Activated naive CD8-positive, alpha-beta T cell (primary cell): ENCODE measurements at regions not wholly inside any gene's neighbourhood (a gene's known extent, or its start where the extent isn't known, plus 50 kb on each side); places are given as distances from the start of the nearest gene placed in this dataset.

ENCODE experiments used
- H3K27ac Mint-ChIP-seq: one replicate; pipeline ENCODE4 v1.8.0; 2021; ENCODE audit warnings: mixed read lengths
- H3K27me3 Mint-ChIP-seq: one replicate; pipeline ENCODE4 v1.8.0; 2021; ENCODE audit warnings: mixed read lengths
- H3K36me3 Mint-ChIP-seq: one replicate; pipeline ENCODE4 v1.8.0; 2021; ENCODE audit warnings: mixed read lengths
- H3K4me1 Mint-ChIP-seq: one replicate; pipeline ENCODE4 v1.8.0; 2021; ENCODE audit warnings: low read depth, mixed read lengths
- H3K4me3 Mint-ChIP-seq: one replicate; pipeline ENCODE4 v1.8.0; 2021; ENCODE audit warnings: mild to moderate bottlenecking, mixed read lengths
- H3K9me3 Mint-ChIP-seq: one replicate; pipeline ENCODE4 v1.8.0; 2021; ENCODE audit warnings: low read depth, mixed read lengths

DNA sequence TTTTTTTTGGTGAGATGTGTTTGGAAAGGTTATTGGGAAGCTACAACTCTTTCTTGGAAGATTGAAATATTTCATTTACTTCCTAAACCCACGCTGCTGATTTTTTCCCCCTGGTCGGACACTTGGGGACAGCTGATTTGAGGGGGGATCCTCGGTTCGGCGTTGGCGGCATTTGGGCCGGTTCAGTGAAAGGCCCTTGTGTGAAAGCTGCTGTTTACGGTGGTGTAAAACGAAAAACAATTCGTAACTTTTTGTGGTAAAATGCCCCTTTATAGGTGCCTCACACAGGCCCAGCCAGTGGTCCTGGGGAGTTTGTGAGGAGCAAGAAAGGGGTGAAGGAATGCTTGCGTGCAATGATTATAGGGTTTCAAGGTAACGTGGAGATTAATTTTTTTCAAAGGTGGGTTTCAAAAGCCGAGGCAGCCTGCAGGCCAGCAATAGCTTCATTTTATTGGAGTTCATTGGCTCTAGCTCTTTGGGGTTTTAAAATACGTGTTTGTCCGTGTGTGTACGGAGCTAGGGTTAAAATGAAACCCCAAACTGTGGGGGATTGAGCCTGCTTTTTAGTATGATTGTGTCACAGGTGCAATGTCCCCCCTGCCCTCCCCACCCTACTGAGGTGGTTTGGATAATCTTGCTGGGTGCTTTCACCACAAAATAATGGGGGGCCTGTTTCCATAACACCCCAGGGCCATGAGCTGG is 77.2 kb upstream of the PPARA start:
- Mint-ChIP-seq H3K27ac (no peak overlapping the region), H3K4me1 (peaks cover 43% of the 10 kb centered on the region), H3K36me3 (no peaks in the 10 kb centered on the region), H3K4me3 (peak overlapping the region; percentile 84), H3K27me3 (no peaks in the 10 kb centered on the region), H3K9me3 (no peaks in the 10 kb centered on the region)

DNA sequence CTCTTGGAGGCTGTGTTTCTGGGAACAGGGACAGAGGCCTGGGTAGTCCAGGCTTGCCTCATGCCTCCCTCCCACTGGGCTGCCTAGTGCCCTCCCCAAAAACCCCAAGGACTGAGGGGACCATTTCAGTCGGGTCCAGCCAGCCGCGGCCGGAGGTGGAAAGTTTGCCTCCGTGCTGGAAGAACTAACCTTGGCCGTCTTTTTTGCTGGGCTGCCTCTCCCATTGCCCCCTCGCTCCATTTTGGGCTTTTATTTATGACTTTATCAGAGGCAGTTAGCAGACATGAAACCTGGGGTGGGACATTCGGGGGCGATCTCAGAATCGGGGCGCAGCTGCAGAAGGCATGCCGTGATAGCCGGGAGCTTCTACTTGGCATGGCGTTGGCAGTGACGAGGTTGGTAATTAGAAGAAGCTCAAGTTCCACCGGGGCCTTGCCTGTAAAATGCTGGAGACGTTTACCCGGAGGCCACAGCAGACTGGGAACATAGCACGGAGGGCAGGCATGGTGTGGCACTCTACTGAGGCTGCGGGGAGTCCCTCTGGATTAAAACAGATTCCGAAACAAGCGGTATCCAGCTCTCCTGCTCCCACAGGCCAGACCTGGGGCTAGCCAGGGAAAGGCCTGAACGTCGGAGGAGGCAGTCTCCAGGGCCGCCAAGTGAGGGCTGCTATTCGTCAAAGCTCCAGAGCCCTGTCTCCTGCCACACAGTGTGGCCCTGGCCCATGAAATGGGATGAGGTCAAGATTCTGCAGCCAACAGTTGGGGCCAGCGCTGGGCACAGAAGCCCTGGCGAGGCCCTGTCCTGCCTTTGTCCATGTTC is 76.4 kb upstream of the PPARA start:
- Mint-ChIP-seq H3K4me1 (peaks cover 38% of the 10 kb centered on the region), H3K4me3 (peak overlapping the region; percentile 13), H3K9me3 (no peaks in the 10 kb centered on the region)

DNA sequence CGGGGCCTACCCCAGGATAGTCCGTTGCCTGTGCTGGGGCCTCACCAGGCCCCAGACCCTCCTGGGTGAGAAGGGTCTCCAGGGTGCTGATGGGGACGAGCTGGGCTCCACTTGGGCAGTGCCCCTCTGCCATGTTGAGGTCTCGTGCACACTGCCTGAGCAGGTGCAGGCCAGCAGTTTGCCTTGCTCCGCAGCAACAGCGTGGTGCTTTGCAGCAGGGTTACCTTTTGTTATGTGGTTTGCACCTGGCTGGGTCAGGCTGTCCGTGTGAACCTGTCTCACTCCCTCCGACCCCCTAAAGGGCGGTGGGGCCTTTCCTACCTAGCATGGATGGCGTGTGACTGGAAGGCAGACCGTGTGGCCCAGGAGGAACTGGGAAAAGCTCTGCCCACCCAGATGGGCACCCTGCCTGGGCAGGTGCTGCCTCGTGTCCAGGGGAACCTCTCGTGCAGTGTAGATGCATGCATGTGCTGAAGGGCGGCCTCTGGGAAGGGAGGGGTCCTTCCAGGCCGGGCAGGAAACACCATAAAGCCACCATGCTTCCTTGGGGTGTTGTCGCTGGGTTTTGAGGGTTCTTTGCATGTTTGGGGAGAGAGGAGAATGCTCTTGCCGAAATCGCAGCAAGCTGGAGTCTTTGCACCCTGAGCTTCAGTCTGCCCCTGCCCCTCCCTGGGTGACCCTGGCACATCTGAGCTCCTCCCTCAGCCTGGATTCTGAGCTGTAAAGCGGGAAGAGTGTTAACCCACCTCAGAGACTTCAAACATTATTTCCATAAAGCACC is 75.4 kb upstream of the PPARA start:
- Mint-ChIP-seq H3K36me3 (no peaks in the 10 kb centered on the region), H3K9me3 (no peaks in the 10 kb centered on the region), H3K4me1 (peaks cover 28% of the 10 kb centered on the region), H3K27ac (no peak overlapping the region), H3K27me3 (no peaks in the 10 kb centered on the region), H3K4me3 (no peak overlapping the region)

More for the DNA sequence above, 76.4 kb upstream of the PPARA start:
- Mint-ChIP-seq H3K27ac (no peak overlapping the region), H3K27me3 (no peaks in the 10 kb centered on the region), H3K36me3 (no peaks in the 10 kb centered on the region)

DNA sequence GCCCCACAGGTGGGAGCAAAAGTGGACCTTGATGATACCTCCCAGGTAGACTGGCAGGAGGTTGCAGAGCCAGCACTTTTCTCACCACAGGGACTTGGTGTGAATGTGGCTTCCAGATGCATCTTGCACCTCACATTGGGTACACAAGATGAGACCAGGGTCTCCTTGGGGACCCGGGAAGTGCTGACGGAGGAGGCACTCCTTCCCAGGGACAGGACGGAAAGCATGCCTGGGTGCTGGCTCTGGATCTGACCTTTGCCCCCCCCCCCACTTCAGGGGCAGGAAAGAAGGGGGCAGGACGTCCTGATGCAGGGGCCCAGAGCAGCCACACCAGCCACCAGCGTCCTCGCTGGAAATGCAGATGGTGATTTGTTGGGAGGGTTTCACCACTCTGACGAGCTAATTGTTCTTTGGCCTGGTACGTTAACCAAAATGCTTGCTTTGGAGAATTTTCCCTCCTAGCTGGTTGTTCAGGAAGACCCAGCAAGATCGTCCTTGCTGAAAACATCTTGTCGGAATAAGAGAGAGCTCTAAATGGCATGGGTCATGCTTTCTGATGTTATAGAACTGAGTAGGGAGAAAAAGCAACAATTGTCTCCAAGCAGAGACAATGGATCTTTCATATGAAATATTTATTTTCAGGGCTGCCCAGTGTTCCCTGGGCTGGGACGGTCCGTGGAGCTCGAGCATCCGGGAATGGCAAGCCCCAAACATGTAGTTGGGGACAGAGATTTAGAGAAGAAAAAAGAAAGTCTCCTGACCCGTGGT is 74.4 kb upstream of the PPARA start:
- Mint-ChIP-seq H3K4me1 (peaks cover 28% of the 10 kb centered on the region), H3K4me3 (no peak overlapping the region), H3K27ac (no peak overlapping the region), H3K36me3 (no peaks in the 10 kb centered on the region), H3K9me3 (no peaks in the 10 kb centered on the region), H3K27me3 (no peaks in the 10 kb centered on the region)

DNA sequence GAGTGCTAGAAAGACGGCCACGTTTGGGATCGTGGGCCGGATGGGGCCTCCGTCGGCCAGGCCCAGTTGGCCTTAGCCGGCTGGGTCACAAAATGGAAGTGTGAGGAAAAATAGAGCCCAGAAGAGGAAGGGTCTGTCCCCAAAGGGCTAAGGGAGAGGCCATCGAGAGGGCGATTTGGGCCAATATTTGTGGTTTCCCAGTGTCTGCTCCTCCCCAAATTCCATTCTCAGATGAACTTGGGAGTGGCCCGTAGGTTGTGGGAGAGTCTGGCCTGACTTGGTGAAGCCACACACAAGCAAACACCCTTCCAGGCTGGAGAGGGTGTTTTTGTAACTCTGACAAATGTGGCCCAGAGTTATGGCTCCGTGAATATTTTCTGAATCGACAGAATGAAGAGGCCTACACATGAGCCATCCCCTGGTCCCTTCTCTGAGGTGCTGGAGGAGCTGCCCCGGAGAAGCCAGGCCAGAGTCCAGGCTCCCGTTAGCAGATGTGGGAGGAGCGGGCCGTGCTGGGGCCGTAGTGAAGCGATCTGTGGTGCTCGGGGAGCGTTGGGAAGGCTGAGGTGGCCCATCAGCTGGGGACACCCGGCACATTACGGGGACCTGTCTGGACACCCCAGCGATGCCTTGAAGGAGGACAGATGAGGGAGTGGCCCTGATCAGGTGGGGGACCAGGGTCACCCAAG is 73.5 kb upstream of the PPARA start:
- Mint-ChIP-seq H3K9me3 (no peaks in the 10 kb centered on the region), H3K4me3 (no peak overlapping the region)

DNA sequence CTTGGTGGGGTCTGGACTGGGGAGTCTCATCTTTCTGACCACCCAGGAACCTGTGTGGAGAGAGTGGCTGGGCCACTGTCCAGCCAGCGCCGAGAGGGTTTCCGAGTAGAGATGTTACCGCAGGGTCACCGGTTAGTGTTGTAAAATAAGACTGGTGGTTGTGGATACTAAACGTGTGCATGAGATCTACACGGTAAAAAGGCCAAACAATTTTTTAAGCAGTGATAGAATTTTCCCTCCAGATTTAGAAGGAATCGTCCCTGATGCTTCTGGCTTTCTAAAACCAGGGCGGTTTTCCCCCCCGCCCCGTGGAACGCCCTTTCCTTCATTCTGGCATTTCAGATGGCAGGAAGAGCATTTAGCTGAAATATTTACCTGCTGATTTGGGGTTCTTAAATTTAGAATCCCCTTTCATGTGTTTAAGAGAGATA is 72.6 kb upstream of the PPARA start:
- Mint-ChIP-seq H3K36me3 (no peaks in the 10 kb centered on the region), H3K4me1 (peaks cover 26% of the 10 kb centered on the region), H3K4me3 (no peak overlapping the region), H3K27ac (no peak overlapping the region), H3K9me3 (no peaks in the 10 kb centered on the region), H3K27me3 (no peaks in the 10 kb centered on the region)

More for the DNA sequence above, 73.5 kb upstream of the PPARA start:
- Mint-ChIP-seq H3K27me3 (no peaks in the 10 kb centered on the region), H3K36me3 (no peaks in the 10 kb centered on the region), H3K27ac (no peak overlapping the region), H3K4me1 (peaks cover 28% of the 10 kb centered on the region)

DNA sequence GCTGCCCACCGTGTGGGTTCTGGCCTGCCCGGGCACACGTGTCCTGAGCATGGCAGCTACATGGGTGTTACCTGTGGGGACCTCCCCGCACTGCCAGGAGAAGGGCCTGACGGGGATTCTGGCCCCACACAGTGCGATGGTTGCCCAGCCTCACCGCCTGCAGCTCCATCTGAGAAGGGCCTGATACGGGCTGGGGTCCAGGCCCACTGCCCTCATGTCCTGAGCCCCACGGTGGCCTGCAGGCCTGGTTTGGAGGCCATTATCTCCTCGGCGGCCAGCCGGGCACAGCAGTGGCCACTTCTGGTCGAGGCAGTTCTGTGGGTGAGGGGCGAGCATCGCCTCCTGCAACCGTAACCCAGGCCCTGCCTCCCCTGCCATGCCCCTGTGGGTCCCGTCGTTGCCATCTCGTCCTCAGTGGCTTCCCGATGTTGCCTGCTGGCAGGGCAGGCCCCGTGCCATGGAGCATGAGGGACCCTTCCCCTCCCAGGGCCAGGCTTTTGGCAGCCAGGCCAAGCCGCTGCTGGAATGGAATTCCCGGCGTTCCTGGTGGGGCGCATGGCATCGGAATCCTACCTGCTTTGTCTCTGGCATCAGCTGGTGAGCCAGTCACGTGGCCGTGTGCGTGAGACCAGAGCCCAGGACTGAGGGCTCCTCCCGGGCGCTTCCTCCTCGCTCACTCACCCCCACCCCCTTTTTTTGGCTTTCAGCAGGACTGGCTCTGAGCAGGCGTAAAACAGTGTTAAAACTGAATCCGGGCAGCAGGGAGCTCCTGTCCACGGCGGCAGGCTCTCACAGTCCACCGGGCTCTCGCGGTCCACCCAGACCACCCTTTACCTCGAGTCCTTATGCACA is 71.9 kb upstream of the PPARA start:
- Mint-ChIP-seq H3K4me3 (no peak overlapping the region), H3K9me3 (no peaks in the 10 kb centered on the region), H3K36me3 (no peaks in the 10 kb centered on the region), H3K27ac (no peak overlapping the region), H3K4me1 (peaks cover 23% of the 10 kb centered on the region), H3K27me3 (no peaks in the 10 kb centered on the region)

DNA sequence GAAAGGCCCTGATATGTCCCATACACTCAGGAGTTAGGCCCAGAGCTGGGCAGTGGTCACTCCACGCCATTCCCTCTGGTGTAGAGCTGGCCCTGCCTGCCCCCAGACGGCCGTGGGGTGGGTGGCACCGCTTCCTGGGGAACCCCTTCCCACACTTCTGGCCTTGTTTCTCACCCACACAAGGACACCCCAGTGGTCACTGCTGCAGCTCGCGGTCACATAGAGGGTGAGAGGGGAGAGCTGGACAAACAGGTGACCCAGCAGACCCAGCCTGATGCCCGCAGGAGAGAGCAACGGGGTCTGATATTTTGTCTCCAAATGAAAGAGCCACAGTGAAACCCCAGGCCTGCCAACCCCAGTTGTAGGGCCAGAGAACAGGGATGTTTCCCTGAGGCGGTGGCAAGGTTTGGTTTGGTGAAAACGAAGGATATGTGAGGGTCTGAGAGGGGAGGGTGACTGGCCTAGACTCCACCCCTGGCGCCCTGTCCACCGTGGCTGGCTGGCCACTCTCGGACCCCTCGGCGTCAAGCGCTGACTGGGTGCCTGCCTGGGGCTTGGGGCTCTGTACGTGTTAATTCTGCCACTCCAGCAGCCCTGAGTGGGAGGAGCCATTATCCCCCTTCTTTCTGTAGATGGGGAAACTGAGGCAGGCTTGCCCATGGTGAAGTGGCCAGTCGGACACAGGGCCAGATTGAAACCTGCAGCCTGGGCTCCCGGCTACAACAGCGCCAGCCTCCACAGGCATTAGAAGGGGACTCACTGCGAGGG is 71.0 kb upstream of the PPARA start:
- Mint-ChIP-seq H3K4me1 (peaks cover 20% of the 10 kb centered on the region), H3K4me3 (no peak overlapping the region), H3K27me3 (no peaks in the 10 kb centered on the region), H3K9me3 (no peaks in the 10 kb centered on the region), H3K27ac (no peak overlapping the region), H3K36me3 (no peaks in the 10 kb centered on the region)

DNA sequence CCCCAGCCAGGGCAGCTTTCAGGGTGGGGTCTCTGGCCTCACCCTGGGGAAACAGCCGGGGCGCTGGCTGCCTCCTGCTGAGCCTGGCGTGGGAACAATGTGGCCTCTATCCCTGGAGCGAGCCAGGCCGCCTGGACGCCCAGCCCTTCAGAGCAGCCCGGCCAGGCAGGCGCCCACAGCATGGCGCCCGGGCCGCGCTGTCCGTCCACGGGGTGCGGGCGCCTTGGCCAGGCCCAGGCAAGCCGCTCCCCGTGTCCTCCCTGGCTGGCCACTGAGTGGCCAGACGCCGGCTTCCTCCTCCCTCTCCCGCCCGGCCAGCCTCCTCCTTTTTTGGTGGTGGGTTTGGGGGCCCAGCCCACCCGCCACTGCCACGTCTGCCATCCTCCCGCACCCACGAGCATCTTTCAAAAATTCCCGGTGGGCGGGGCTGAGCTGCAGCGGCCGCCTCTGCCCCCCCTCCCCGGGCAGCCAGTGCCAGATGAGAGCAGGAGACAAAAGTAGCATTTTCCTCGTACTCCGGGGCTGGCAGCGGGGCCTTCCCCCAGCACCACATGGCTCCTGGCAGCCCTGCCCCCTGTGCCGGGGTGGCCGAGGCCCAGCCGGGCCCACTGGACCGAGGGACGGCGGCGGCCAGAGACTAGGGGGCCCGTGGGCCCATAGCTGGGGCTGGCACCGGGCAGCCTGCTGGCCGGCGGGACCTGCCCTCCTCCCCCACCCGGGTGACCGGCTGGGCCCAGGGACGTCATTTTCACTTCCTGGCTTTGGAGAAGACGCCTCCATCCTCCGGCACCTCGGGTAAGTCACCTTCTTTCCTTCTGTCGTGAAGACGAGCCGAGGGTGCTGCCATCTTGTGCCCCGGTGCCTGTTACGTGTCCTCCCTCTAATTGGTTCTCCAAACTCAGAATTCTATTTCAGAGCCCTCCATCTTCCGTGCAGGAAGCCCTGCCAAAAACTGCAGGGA is 70.2 kb upstream of the PPARA start:
- no peaks in the 10 kb centered on the region for H3K9me3 Mint-ChIP-seq
- peaks cover 13% of the 10 kb centered on the region for H3K4me1 Mint-ChIP-seq
- no peaks in the 10 kb centered on the region for H3K36me3 Mint-ChIP-seq
- H3K27ac Mint-ChIP-seq, result no peak overlapping the region
- no peak overlapping the region for H3K4me3 Mint-ChIP-seq
- H3K27me3 Mint-ChIP-seq, result no peaks in the 10 kb centered on the region

DNA sequence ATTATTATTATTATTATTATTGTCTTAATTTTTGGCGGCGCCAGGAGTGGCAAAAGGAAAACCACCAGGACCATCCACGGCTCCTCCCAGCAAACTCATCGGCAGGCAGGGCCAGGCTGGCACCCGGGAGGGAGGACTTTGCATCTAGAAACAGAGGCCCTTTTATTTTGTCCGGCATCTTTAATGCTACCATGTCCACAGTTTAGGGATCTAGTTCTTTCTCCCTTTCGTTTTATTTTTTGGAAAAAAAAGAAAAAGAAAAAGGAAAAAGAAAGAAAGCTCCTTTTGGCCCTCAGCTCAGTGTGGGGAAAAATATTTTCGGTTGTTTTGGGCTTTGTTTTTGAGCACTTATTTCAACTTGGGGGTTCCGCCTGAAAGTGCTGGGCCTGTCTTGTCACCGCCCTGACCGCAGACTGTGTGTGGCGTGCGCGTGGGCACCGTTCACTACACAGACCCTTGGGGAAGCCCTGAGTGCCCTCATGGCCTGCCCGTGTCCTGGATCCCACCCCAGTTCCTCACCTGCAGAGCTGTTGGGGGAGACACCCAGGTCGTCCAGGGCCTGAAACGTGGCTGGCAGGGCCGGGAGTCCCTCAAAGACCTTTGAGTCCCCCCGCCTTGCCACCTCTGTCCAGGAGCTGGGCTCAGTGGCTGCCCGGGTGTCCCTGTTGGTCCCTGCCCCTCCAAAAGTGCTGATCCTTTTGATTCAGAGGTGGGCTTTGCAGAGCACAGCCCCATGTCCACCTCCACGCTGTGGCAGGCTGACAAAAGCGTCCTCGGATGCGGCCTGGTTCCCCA is 69.1 kb upstream of the PPARA start:
- H3K27ac Mint-ChIP-seq, result no peak overlapping the region

DNA sequence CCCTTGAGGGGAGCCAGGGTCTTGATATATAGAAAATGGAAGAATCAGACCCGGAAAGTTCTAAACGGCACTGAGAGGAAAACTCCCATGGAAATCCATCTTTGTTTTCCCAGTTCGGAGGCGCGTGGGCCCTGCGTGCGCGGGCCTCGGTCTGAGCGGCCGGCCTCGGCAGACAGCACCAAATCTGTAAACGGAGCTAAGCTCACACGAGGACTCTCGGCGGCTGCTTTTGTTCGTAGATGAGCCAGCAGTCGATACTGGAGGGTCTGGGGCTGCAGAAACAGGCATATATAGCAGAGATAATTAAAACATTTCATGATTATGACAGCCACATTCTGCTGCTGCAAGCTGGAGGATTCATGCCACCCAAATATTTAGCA is 68.5 kb upstream of the PPARA start:
- no peaks in the 10 kb centered on the region for H3K36me3 Mint-ChIP-seq
- H3K4me1 Mint-ChIP-seq, result peaks cover 8% of the 10 kb centered on the region
- no peaks in the 10 kb centered on the region for H3K27me3 Mint-ChIP-seq
- no peak overlapping the region for H3K4me3 Mint-ChIP-seq
- no peak overlapping the region for H3K27ac Mint-ChIP-seq
- H3K9me3 Mint-ChIP-seq, result no peaks in the 10 kb centered on the region

More for the DNA sequence above, 69.1 kb upstream of the PPARA start:
- H3K9me3 Mint-ChIP-seq, result no peaks in the 10 kb centered on the region
- H3K4me1 Mint-ChIP-seq, result peaks cover 8% of the 10 kb centered on the region
- H3K4me3 Mint-ChIP-seq, result no peak overlapping the region
- no peaks in the 10 kb centered on the region for H3K36me3 Mint-ChIP-seq
- no peaks in the 10 kb centered on the region for H3K27me3 Mint-ChIP-seq
